Right lobe of liver (tissue), 4 donors: ENCODE measurements at regions not wholly inside any gene's neighbourhood (a gene's known extent, or its start where the extent isn't known, plus 50 kb on each side); places are given as distances from the start of the nearest gene placed in this dataset.

Source experiments
- POLR2A ChIP-seq: fragments of 450-650 bp; IDR thresholded peaks from one replicate; pipeline ENCODE4 v1.6.1; 2017; ENCODE audit warnings: antibody characterized with exemption, mild to moderate bottlenecking
- TF ChIP-seq, protein P1 (sequence below), 4 donors: fragments of 200-600 bp in 3 of 4; fragments of 450-650 bp in 1 of 4; IDR thresholded peaks; one replicate each; pipeline versions ENCODE4 v1.5.1 to v1.8.0; 2016 to 2022; ENCODE audit warnings: antibody characterized with exemption in 4 of 4, mild to moderate bottlenecking in 2 of 4
- donor health status: DM: no; HTN: no; CAD: no.
- donor health status: DM: no; HTN: no; CAD: no.
- donor health status: DM: no; HTN: yes; CAD: no.

DNA sequence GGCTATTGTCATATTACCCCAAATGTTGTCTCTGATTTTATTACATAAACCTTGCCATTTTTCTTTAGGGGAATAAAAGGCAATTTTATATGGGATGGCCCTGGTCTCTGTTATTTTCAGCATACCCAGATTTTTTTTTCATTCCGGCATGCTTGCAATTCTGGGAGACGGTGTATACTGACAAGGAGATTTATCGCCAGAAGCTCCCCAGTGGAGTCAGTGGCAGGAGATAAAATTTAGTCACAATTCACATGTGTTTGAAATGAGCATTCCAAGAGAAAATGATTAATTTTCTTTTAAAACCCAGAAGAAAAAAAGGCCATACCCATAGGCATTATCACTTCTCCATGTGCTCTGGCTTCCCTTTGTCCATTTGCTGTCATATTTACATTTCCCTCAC lies 250.8 kb upstream of the RSPO3 start:
- TF ChIP-seq, protein P1, sequence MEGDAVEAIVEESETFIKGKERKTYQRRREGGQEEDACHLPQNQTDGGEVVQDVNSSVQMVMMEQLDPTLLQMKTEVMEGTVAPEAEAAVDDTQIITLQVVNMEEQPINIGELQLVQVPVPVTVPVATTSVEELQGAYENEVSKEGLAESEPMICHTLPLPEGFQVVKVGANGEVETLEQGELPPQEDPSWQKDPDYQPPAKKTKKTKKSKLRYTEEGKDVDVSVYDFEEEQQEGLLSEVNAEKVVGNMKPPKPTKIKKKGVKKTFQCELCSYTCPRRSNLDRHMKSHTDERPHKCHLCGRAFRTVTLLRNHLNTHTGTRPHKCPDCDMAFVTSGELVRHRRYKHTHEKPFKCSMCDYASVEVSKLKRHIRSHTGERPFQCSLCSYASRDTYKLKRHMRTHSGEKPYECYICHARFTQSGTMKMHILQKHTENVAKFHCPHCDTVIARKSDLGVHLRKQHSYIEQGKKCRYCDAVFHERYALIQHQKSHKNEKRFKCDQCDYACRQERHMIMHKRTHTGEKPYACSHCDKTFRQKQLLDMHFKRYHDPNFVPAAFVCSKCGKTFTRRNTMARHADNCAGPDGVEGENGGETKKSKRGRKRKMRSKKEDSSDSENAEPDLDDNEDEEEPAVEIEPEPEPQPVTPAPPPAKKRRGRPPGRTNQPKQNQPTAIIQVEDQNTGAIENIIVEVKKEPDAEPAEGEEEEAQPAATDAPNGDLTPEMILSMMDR (IDR thresholded peaks at IDR 0.05) = no peak
- no peak for TF ChIP-seq POLR2A
